SHP77 treated with DMSO at 0.1 percent for 48 hours (cell line): ENCODE measurements at regions not wholly inside any gene's neighbourhood (a gene's known extent, or its start where the extent isn't known, plus 50 kb on each side); places are given as distances from the start of the nearest gene placed in this dataset.
"Not testable (repeated sequence)": the region's sequence is repeated elsewhere in the genome, so short reads cannot be mapped to it uniquely, and the experiment has no call there.

Source experiments
- DNase-seq: peaks from one replicate; lab custom pipeline; 2025; lab: John Stamatoyannopoulos, UW

GRCh38 chr14:103267226-103267910, 66.7 kb upstream of the EIF5 start:
- no peak for DNase-seq

GRCh38 chr14:103271189-103271588, 62.8 kb upstream of the EIF5 start:
- DNase-seq, result no peak

GRCh38 chr14:103273145-103273744, 60.8 kb upstream of the EIF5 start:
- DNase-seq, result no peak

GRCh38 chr14:103273745-103274615, 60.1 kb upstream of the EIF5 start:
- DNase-seq, result no peak

- DNase-seq, result no peak
These were observed 59.0 kb upstream of the EIF5 start for GRCh38 chr14:103275000-103275399.

GRCh38 chr14:103277931-103278330, 56.1 kb upstream of the EIF5 start:
- no peak for DNase-seq

GRCh38 chr14:103279142-103280025, 54.7 kb upstream of the EIF5 start:
- no peak for DNase-seq

- no peak for DNase-seq
These were observed 53.6 kb upstream of the EIF5 start for GRCh38 chr14:103280278-103280928.

GRCh38 chr14:103281496-103282231, 52.4 kb upstream of the EIF5 start:
- peak; percentile 29 for DNase-seq

- not testable (repeated sequence) for DNase-seq
These were observed 51.7 kb upstream of the EIF5 start for GRCh38 chr14:103282309-103282708.

GRCh38 chr14:103282932-103283331, 51.1 kb upstream of the EIF5 start:
- DNase-seq, result no peak

- no peak for DNase-seq
These were observed 50.1 kb upstream of the EIF5 start for GRCh38 chr14:103283916-103284315.
